AG04449 (cell line): ENCODE measurements at regions not wholly inside any gene's neighbourhood (a gene's known extent, or its start where the extent isn't known, plus 50 kb on each side); places are given as distances from the start of the nearest gene placed in this dataset.

ENCODE experiments used
- CTCF ChIA-PET: fragments of 350-600 bp; formaldehyde crosslinking; extraction: SDS; loops from one replicate; lab custom pipeline; 2021; ENCODE audit warnings: antibody characterized with exemption; lab: Yijun Ruan, JAX
- POLR2A ChIA-PET: fragments of 400-600, 350-600 bp; formaldehyde crosslinking; extraction: SDS; loops from one replicate; lab custom pipeline; 2020; ENCODE audit warnings: antibody characterized with exemption, inconsistent platforms; lab: Yijun Ruan, JAX
- DNase-seq: peaks from one replicate; pipeline ENCODE4 v3.0.0-alpha.2; 2010; ENCODE audit warnings: low read depth, low spot score
- H3K4me3 ChIP-seq: 2 replicates; pipeline ENCODE4 v1.5.1; 2011; ENCODE audit warnings: low read depth, mild to moderate bottlenecking, control low read depth, low read length
- TF ChIP-seq, protein P1 (sequence below): IDR thresholded peaks from one replicate; pipeline ENCODE4 v1.5.1; 2011; ENCODE audit warnings: mild to moderate bottlenecking, moderate library complexity, low read length, control low read depth, inconsistent platforms; ENCODE audit not compliant: insufficient read depth; ENCODE audit errors: missing control alignments

DNA sequence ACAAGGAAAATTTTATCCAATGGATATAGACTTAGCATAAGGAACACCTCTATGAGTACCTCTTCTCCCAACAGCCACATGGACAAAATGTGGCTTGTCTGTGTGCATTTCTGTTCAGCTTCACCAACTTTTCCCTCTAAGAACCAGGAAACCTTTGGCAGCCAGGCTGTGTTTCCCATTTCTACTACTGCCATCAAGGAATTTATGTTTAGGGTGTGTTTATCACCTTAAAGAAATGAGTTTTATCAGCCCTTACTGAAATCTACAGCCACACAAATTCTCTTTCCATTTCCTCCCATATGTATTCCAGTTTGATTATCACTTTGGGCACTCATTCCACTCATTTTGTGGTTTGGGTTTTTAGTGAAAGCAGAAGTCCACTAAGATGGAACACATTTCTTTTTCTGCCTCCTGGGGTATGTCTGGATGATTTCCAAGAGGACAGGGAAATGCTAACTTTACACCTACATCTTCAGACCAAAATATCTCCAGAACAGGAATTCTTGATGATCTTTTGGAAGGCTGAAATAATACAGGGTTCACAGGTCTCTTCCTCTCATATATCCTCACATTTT lies 82.6 kb upstream of the MAOA start:
- CTCF ChIA-PET = no interaction called here
- TF ChIP-seq, protein P1, sequence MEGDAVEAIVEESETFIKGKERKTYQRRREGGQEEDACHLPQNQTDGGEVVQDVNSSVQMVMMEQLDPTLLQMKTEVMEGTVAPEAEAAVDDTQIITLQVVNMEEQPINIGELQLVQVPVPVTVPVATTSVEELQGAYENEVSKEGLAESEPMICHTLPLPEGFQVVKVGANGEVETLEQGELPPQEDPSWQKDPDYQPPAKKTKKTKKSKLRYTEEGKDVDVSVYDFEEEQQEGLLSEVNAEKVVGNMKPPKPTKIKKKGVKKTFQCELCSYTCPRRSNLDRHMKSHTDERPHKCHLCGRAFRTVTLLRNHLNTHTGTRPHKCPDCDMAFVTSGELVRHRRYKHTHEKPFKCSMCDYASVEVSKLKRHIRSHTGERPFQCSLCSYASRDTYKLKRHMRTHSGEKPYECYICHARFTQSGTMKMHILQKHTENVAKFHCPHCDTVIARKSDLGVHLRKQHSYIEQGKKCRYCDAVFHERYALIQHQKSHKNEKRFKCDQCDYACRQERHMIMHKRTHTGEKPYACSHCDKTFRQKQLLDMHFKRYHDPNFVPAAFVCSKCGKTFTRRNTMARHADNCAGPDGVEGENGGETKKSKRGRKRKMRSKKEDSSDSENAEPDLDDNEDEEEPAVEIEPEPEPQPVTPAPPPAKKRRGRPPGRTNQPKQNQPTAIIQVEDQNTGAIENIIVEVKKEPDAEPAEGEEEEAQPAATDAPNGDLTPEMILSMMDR = no peak
- H3K4me3 ChIP-seq = no peak overlapping the region
- POLR2A ChIA-PET = no interaction called here
- no peak for DNase-seq

DNA sequence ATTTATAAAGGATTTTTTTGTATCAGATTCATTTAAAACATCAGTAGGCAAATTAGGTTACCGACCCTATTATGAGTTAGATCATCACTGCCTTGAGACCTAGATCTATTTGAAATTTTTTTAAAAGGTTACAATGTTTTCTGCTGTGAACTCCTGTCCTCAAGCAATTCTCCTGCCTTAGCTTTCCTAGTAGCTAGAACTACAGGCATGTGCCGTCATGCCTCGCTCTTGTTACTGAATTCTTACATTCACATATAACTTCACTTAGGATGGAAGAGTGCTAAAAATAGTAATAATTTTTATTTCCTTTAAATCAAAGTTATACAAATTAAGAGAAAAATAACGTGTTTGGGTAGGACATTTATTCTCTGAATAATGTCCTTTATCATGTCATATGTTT lies 75.5 kb upstream of the MAOA start:
- CTCF ChIA-PET = no interaction called here
- no peak for DNase-seq
- H3K4me3 ChIP-seq = no peak overlapping the region
- TF ChIP-seq, protein P1 = no peak
- POLR2A ChIA-PET = no interaction called here

DNA sequence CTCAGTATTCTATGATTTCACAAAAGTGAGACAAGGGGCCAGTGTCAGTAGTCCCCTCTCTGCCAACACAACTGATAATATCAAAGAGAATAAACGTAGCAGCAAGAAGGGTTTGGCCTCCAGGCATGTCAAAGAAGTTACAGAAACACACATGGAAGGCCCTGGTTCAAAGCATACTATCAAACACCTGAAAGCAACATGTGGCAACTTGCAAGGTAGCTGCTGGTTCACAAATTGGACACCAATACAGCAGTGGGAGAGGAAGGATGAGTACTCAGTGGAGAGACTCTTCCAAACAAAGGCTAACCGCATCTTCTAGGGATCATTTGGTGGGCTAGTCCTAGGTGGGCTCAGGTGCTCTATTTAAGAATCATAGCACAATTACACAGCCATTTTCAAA lies 74.9 kb upstream of the MAOA start:
- ChIA-PET POLR2A (no interaction called here), CTCF (no interaction called here)
- H3K4me3 ChIP-seq = no peak overlapping the region
- TF ChIP-seq, protein P1 = no peak
- no peak for DNase-seq

DNA sequence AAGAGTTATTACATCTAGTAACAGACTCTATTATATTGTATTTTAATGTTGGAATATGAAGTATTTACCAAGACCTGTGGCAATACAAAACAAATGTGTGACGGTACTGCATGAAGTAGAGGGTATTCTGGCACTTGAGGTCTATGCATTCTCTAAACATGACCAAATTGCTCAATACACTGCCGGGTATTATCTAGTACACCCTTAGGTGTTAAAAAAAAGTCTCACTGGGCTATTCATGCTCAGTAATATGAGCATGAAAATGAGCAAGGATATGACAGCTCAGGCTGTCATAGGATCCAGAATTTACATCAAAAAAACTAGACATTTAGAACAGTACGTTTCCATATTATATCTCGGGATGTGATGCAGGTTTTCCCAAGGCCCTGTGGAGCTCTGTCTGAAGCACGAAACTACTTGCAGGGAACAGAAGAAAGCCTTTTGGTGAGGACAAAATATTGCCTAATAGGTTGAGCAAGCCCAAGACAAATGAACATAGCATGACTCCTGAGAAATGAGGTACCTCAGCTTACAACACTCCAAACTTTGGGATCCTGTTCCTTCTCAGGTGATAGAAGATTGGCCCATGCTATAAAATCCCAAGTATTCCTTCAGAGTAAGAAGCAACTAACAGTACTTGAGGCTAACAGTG lies 74.1 kb upstream of the MAOA start:
- H3K4me3 ChIP-seq = no peak overlapping the region
- POLR2A ChIA-PET = no interaction called here
- TF ChIP-seq, protein P1 = no peak

DNA sequence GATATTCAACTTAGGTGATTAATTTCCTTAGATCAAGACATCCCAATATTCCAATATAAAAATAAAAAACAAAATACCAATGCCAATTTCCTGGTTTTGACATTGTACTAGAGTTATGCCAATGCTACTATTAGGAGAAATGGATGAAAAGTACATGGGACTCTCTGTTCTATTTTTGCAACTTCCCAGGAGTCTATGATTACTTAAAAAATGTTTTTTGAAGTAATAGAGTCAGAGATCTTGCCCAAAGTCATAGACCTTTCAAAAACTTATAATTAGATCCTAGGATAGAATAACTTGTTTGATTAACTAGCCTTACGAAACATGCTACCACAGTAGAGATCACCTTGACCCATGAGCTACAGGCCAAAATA lies 73.6 kb upstream of the MAOA start:
- POLR2A ChIA-PET = no interaction called here
- no peak for DNase-seq
- CTCF ChIA-PET = no interaction called here
- H3K4me3 ChIP-seq = no peak overlapping the region
- TF ChIP-seq, protein P1 = no peak

More for the DNA sequence above, 74.1 kb upstream of the MAOA start:
- no peak for DNase-seq
- CTCF ChIA-PET = no interaction called here

DNA sequence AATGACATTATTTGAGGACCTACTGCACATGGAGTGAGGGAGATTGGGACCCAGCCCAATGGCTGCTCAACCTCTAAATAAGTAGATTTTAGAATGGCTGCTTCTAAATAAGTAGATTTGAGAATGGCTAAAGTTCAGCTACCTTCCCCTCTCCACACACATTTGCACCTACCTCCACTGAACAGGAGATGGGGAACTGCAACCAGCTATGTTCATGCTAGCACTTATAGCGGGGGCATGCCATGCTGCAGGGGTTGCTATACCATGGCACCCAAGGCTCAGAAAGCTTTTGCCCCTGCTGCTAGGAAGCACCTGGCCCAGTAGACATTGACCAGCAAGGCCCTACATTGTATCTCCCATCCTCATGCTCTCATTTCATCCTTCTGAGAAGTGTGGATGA lies 70.2 kb upstream of the MAOA start:
- ChIA-PET CTCF (no interaction called here), POLR2A (no interaction called here)
- TF ChIP-seq, protein P1 = no peak

More for the DNA sequence above, 70.2 kb upstream of the MAOA start:
- H3K4me3 ChIP-seq = no peak overlapping the region
- DNase-seq = no peak
